CMK (cell line): ENCODE measurements at regions not wholly inside any gene's neighbourhood (a gene's known extent, or its start where the extent isn't known, plus 50 kb on each side); places are given as distances from the start of the nearest gene placed in this dataset.

Experiments
- DNase-seq: peaks from one replicate; pipeline ENCODE4 v3.0.0-alpha.2; 2010; ENCODE audit warnings: low read depth

GRCh38 chr5:160511280-160511929 lies 89.8 kb downstream of the PTTG1 start:
- DNase-seq: no peak
